ENCODE measurements at regions not wholly inside any gene's neighbourhood (a gene's known extent, or its start where the extent isn't known, plus 50 kb on each side); places are given as distances from the start of the nearest gene placed in this dataset.

GRCh38 chr9:89972535-89972934 lies 367.7 kb downstream of the GADD45G start:
- Mint-ChIP-seq H3K27me3 (ENCODE audit: insufficient read depth, unreplicated experiment) (no peaks in the 10 kb centered on the region), H3K4me3 (ENCODE audit: unreplicated experiment) (no peak overlapping the region), H3K36me3 (ENCODE audit: insufficient read depth, unreplicated experiment) (no peaks in the 10 kb centered on the region), H3K27ac (ENCODE audit: unreplicated experiment) (no peak overlapping the region), H3K9me3 (ENCODE audit: unreplicated experiment) (no peaks in the 10 kb centered on the region), H3K4me1 (ENCODE audit: low read depth, unreplicated experiment) (peaks cover 8% of the 10 kb centered on the region)
- Histone ChIP-seq H3K4me3 (ENCODE audit: low read depth, low read length) (no peak overlapping the region), H3K4me1 (no peaks in the 10 kb centered on the region), H3K36me3 (ENCODE audit: control insufficient read depth, insufficient read depth, low read length) (no peaks in the 10 kb centered on the region), H3K27me3 (replicated peaks; ENCODE audit: control insufficient read depth, insufficient read depth, low read length) (no peaks in the 10 kb centered on the region), H3K9me3 (no peaks in the 10 kb centered on the region)
- ChIA-PET CTCF (interaction anchor here (0.6 kb wide), 1 partner anchor 106 kb away, joined by 3 read pairs; no protein-coding TSS in a partner anchor), POLR2A (no interaction called here)
- BruUV-seq (replicated peaks): no TSS peak
- intact Hi-C loops (cut with micrococcal nuclease; ENCODE audit: unreplicated experiment): no loop called here
- TF ChIP-seq CTCF (IDR thresholded peaks at IDR 0.05; ENCODE audit: insufficient read depth in 1 of 2, low read depth in 1 of 2, low read length in 1 of 2, severe bottlenecking in 1 of 2, unreplicated experiment in 1 of 2): no peak
- no peak for DNase-seq

- no TSS peak for BruUV-seq (replicated peaks)
- Mint-ChIP-seq H3K4me3 (ENCODE audit: unreplicated experiment) (no peak overlapping the region), H3K9me3 (ENCODE audit: unreplicated experiment) (no peaks in the 10 kb centered on the region), H3K27ac (ENCODE audit: unreplicated experiment) (no peak overlapping the region), H3K27me3 (ENCODE audit: insufficient read depth, unreplicated experiment) (no peaks in the 10 kb centered on the region), H3K36me3 (ENCODE audit: insufficient read depth, unreplicated experiment) (no peaks in the 10 kb centered on the region), H3K4me1 (ENCODE audit: low read depth, unreplicated experiment) (no peaks in the 10 kb centered on the region)
- H3K27me3 ChIP-seq (replicated peaks; ENCODE audit: control insufficient read depth, insufficient read depth, low read length): no peaks in the 10 kb centered on the region
- ChIA-PET POLR2A (no interaction called here), CTCF (no interaction called here)
- no peaks in the 10 kb centered on the region for H3K4me1 ChIP-seq
- H3K36me3 ChIP-seq (ENCODE audit: control insufficient read depth, insufficient read depth, low read length): no peaks in the 10 kb centered on the region
- no peaks in the 10 kb centered on the region for H3K9me3 ChIP-seq
- TF ChIP-seq CTCF (IDR thresholded peaks at IDR 0.05; ENCODE audit: insufficient read depth in 1 of 2, low read depth in 1 of 2, low read length in 1 of 2, severe bottlenecking in 1 of 2, unreplicated experiment in 1 of 2): no peak
- intact Hi-C loops (cut with micrococcal nuclease; ENCODE audit: unreplicated experiment): no loop called here
- H3K4me3 ChIP-seq (ENCODE audit: low read depth, low read length): no peak overlapping the region
- DNase-seq: no peak
Measured at GRCh38 chr9:89974582-89974981, 369.8 kb downstream of the GADD45G start.

GRCh38 chr9:89975024-89975423 lies 370.2 kb downstream of the GADD45G start:
- Mint-ChIP-seq H3K9me3 (ENCODE audit: unreplicated experiment) (no peaks in the 10 kb centered on the region), H3K27me3 (ENCODE audit: insufficient read depth, unreplicated experiment) (no peaks in the 10 kb centered on the region), H3K36me3 (ENCODE audit: insufficient read depth, unreplicated experiment) (no peaks in the 10 kb centered on the region), H3K4me1 (ENCODE audit: low read depth, unreplicated experiment) (no peaks in the 10 kb centered on the region), H3K4me3 (ENCODE audit: unreplicated experiment) (no peak overlapping the region), H3K27ac (ENCODE audit: unreplicated experiment) (no peak overlapping the region)
- H3K27me3 ChIP-seq (replicated peaks; ENCODE audit: control insufficient read depth, insufficient read depth, low read length): no peaks in the 10 kb centered on the region
- no peaks in the 10 kb centered on the region for H3K36me3 ChIP-seq (ENCODE audit: control insufficient read depth, insufficient read depth, low read length)
- ChIA-PET CTCF (no interaction called here), POLR2A (no interaction called here)
- intact Hi-C loops (cut with micrococcal nuclease; ENCODE audit: unreplicated experiment): no loop called here
- no peaks in the 10 kb centered on the region for H3K9me3 ChIP-seq
- H3K4me1 ChIP-seq: no peaks in the 10 kb centered on the region
- no TSS peak for BruUV-seq (replicated peaks)
- no peak for DNase-seq
- no peak for TF ChIP-seq CTCF (IDR thresholded peaks at IDR 0.05; ENCODE audit: insufficient read depth in 1 of 2, low read depth in 1 of 2, low read length in 1 of 2, severe bottlenecking in 1 of 2, unreplicated experiment in 1 of 2)
- H3K4me3 ChIP-seq (ENCODE audit: low read depth, low read length): no peak overlapping the region

Data from Caco-2 (cell line).